Neuronal stem cell (in vitro differentiated cells): ENCODE measurements at regions not wholly inside any gene's neighbourhood (a gene's known extent, or its start where the extent isn't known, plus 50 kb on each side); places are given as distances from the start of the nearest gene placed in this dataset.

Experiments
- DNase-seq: peaks from one replicate; pipeline ENCODE4 v3.0.0-alpha.2; 2013; ENCODE audit warnings: low spot score
- H2AFZ ChIP-seq: one replicate; pipeline ENCODE4 v1.6.1; 2013; ENCODE audit warnings: mild to moderate bottlenecking, low read length, inconsistent platforms
- H2AK5ac ChIP-seq: 2 replicates; pipeline ENCODE4 v1.6.1; 2013; ENCODE audit warnings: low read depth, mild to moderate bottlenecking, inconsistent platforms, low read length, moderate library complexity, mixed read lengths
- H2BK120ac ChIP-seq: 2 replicates; pipeline ENCODE4 v1.6.1; 2013; ENCODE audit warnings: low read depth, mild to moderate bottlenecking, inconsistent platforms, low read length, moderate library complexity, mixed read lengths
- H2BK12ac ChIP-seq: one replicate; pipeline ENCODE4 v1.6.1; 2013; ENCODE audit warnings: low read length, inconsistent platforms
- H2BK15ac ChIP-seq: 2 replicates; pipeline ENCODE4 v1.6.1; 2013; ENCODE audit warnings: mild to moderate bottlenecking, low read length, inconsistent platforms, mixed read lengths
- H2BK5ac ChIP-seq: one replicate; pipeline ENCODE4 v1.6.1; 2013; ENCODE audit warnings: inconsistent platforms, mild to moderate bottlenecking, low read length, moderate library complexity
- H3K14ac ChIP-seq: one replicate; pipeline ENCODE4 v1.6.1; 2013; ENCODE audit warnings: low read length, inconsistent platforms
- H3K18ac ChIP-seq: 2 replicates; pipeline ENCODE4 v1.6.1; 2013; ENCODE audit warnings: low read length, inconsistent platforms
- H3K23ac ChIP-seq: 2 replicates; pipeline ENCODE4 v1.6.1; 2013; ENCODE audit warnings: low read depth, mild to moderate bottlenecking, mixed read lengths, low read length, inconsistent platforms; ENCODE audit not compliant: poor library complexity
- H3K27ac ChIP-seq: replicated peaks from 3 replicates; pipeline ENCODE4 v1.5.1; 2013; ENCODE audit warnings: low read length, inconsistent platforms
- H3K27me3 ChIP-seq, 3 experiments: 2 replicates each; pipeline ENCODE4 v1.6.1; 2013; ENCODE audit warnings: low read length in 3 of 3, mild to moderate bottlenecking in 2 of 3, inconsistent platforms in 1 of 3, low read depth in 1 of 3, mixed read lengths in 1 of 3, moderate library complexity in 1 of 3; ENCODE audit not compliant: control insufficient read depth in 3 of 3, insufficient read depth in 3 of 3
- H3K36me3 ChIP-seq, 2 donors: replicated peaks in 1 of 2; 2 replicates each; pipeline ENCODE4 v1.6.1; 2013; ENCODE audit warnings: low read length in 2 of 2; ENCODE audit not compliant: control insufficient read depth in 2 of 2, insufficient read depth in 2 of 2
- H3K4ac ChIP-seq: 2 replicates; pipeline ENCODE4 v1.6.1; 2013; ENCODE audit warnings: inconsistent platforms, mild to moderate bottlenecking, low read length, moderate library complexity
- H3K4me1 ChIP-seq, 2 donors: 1 replicate in 1 of 2; 2 replicates in 1 of 2; pipeline ENCODE4 v1.6.1; 2013; ENCODE audit warnings: low read length in 2 of 2, low read depth in 1 of 2; ENCODE audit not compliant: control insufficient read depth in 2 of 2, insufficient read depth in 1 of 2
- H3K4me2 ChIP-seq: one replicate; pipeline ENCODE4 v1.6.1; 2013; ENCODE audit warnings: mild to moderate bottlenecking, low read length, inconsistent platforms; ENCODE audit not compliant: insufficient read depth, poor library complexity, severe bottlenecking
- H3K4me3 ChIP-seq, 2 donors: 2 replicates each; pipeline ENCODE4 v1.5.1; 2013; ENCODE audit warnings: low read length in 2 of 2, mild to moderate bottlenecking in 2 of 2, inconsistent platforms in 1 of 2, moderate library complexity in 1 of 2
- H3K79me1 ChIP-seq: one replicate; pipeline ENCODE4 v1.6.1; 2013; ENCODE audit warnings: low read depth, mild to moderate bottlenecking, inconsistent platforms, low read length, moderate library complexity
- H3K9ac ChIP-seq: one replicate; pipeline ENCODE4 v1.6.1; 2013; ENCODE audit warnings: mild to moderate bottlenecking, low read depth, low read length, inconsistent platforms; ENCODE audit not compliant: poor library complexity
- H3K9me3 ChIP-seq, 2 donors: replicated peaks in 1 of 2; 2 replicates each; pipeline versions ENCODE3 to v1.6.1; 2013; ENCODE audit warnings: low read length in 2 of 2, mild to moderate bottlenecking in 2 of 2, inconsistent platforms in 1 of 2, low read depth in 1 of 2, mixed read lengths in 1 of 2, moderate library complexity in 1 of 2; ENCODE audit not compliant: control insufficient read depth in 2 of 2, insufficient read depth in 1 of 2
- H4K8ac ChIP-seq: one replicate; pipeline ENCODE4 v1.6.1; 2013; ENCODE audit warnings: low read depth, mild to moderate bottlenecking, inconsistent platforms, low read length, moderate library complexity
- H4K91ac ChIP-seq: one replicate; pipeline ENCODE4 v1.6.1; 2013; ENCODE audit warnings: low read length, low read depth, mild to moderate bottlenecking, inconsistent platforms; ENCODE audit not compliant: poor library complexity
- WGBS, 2 donors: extraction: QIAGEN DNeasy Blood & Tissue Kit; methylation state at CpG; one replicate each; pipeline ENCODE4 v1.1.7; 2013; ENCODE audit warnings: missing lambda C conversion rate in 2 of 2, mixed read lengths in 1 of 2; ENCODE audit not compliant: insufficient read length in 2 of 2, insufficient replicate concordance in 1 of 2; ENCODE audit errors: extremely low coverage in 2 of 2; 5-methylcytosine and 5-hydroxymethylcytosine counted together

DNA sequence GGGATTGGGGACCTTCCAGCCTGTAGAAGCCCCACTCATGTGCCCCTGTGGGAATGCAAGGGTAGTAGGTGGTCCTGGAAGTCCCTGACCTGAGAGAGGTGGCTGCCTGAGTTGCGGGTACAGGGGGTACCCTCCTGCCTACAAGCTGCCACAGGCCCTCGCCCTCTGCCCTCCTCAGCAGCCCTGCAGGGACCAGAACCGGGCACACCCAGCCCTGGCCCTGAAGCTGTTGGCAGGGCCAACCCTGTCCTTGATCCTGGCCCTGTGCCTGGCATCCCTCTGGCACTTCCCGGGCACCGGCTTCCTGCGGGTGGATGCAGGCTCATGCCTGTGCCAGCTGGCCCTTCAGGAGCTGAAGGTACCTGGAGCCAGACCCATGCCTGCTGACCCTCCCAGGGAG is 54.9 kb upstream of the ELN start:
- no peak overlapping the region for H3K9ac ChIP-seq

DNA sequence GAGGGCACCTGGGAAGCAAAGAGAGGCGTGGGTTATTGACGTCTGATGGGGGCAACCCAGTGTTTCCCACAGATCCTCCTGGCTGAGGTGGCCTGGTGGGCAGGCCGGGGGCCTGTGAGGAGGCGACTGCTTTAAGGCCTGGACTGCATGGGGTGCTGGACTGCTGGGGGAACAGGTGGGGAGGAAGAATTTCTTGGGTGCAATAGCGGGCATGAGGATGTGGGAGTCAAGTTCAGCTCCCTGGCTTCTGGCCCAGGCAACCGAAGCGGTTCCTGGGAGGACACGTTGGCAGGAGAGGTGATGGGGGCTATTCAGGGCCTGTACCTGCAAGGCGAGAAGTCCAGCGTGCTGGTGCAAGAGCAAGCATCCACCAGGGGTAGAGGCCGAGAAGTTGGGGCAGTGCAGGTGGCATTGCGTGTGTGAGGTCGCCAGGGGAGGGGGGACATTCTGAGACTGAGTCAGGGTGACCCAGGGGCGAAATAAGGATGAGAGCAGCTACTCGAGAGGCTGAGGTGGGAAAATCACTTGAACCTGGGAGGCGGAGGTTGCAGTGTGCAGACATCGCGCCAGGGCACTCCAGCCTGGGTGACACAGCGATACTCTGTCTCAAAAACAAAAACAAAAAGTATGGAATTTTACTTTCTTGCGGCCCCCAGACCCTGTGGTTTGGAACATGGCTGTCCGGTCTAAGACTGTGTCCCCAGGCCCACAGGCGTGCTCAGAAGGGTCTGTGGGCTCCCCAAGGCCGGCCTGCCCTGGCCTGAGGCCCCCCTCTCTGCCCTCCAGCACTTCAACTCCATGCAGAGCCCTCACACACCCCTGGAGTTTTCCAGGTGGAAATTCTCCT is 53.6 kb upstream of the ELN start:
- peak overlapping the region; percentile 36 for H2BK120ac ChIP-seq
- no peak overlapping the region for H3K4me2 ChIP-seq
- H2AK5ac ChIP-seq, result peak overlapping the region; percentile 51
- H4K91ac ChIP-seq, result no peak overlapping the region
- no peak overlapping the region for H3K27ac ChIP-seq
- H3K9me3 ChIP-seq, result peaks cover 0 to 3% of the 10 kb centered on the region in 2 donors
- H3K18ac ChIP-seq, result peak overlapping the region; percentile 60
- no peak overlapping the region for H3K4ac ChIP-seq
- H3K4me3 ChIP-seq, result no peak overlapping the region
- peak overlapping the region; percentile 15 for H2BK15ac ChIP-seq
- H3K23ac ChIP-seq, result no peak overlapping the region
- no peak overlapping the region for H4K8ac ChIP-seq
- no CpG with 5 or more reads among the region's 23 CpGs for WGBS, 2 donors
- no peak overlapping the region for H3K9ac ChIP-seq
- H2AFZ ChIP-seq, result peak overlapping the region; percentile 44
- peaks cover 3% of the 10 kb centered on the region for H3K79me1 ChIP-seq
- peak overlapping the region; percentile 76 for H3K14ac ChIP-seq
- H3K4me1 ChIP-seq, result no peaks in the 10 kb centered on the region
- H2BK12ac ChIP-seq, result no peak overlapping the region
- H3K27me3 ChIP-seq, result peaks cover 0 to 37% (median 0%) of the 10 kb centered on the region in 3 experiments
- H2BK5ac ChIP-seq, result no peak overlapping the region
- no peaks in the 10 kb centered on the region for H3K36me3 ChIP-seq
- DNase-seq, result no peak

More for the DNA sequence above, 54.9 kb upstream of the ELN start:
- no peaks in the 10 kb centered on the region for H3K36me3 ChIP-seq
- H4K91ac ChIP-seq, result no peak overlapping the region
- H3K18ac ChIP-seq, result peak overlapping the region; percentile 18
- no peak for DNase-seq
- H3K4me1 ChIP-seq, result no peaks in the 10 kb centered on the region
- no peak overlapping the region for H3K4me3 ChIP-seq
- H3K27me3 ChIP-seq, result peaks cover 0 to 29% (median 0%) of the 10 kb centered on the region in 3 experiments
- no peak overlapping the region for H2BK120ac ChIP-seq
- WGBS, 2 donors, result no CpG with 5 or more reads among the region's 6 CpGs
- no peak overlapping the region for H3K27ac ChIP-seq
- no peak overlapping the region for H2AK5ac ChIP-seq
- H2BK12ac ChIP-seq, result no peak overlapping the region
- H2AFZ ChIP-seq, result no peak overlapping the region
- no peak overlapping the region for H3K4me2 ChIP-seq
- no peak overlapping the region for H3K23ac ChIP-seq
- no peak overlapping the region for H3K4ac ChIP-seq
- H3K14ac ChIP-seq, result no peak overlapping the region
- peaks cover under 1% of the 10 kb centered on the region for H3K79me1 ChIP-seq
- peak overlapping the region; percentile 58 for H2BK5ac ChIP-seq
- H2BK15ac ChIP-seq, result no peak overlapping the region
- H4K8ac ChIP-seq, result no peak overlapping the region
- H3K9me3 ChIP-seq, result peaks cover 0 to 3% of the 10 kb centered on the region in 2 donors

DNA sequence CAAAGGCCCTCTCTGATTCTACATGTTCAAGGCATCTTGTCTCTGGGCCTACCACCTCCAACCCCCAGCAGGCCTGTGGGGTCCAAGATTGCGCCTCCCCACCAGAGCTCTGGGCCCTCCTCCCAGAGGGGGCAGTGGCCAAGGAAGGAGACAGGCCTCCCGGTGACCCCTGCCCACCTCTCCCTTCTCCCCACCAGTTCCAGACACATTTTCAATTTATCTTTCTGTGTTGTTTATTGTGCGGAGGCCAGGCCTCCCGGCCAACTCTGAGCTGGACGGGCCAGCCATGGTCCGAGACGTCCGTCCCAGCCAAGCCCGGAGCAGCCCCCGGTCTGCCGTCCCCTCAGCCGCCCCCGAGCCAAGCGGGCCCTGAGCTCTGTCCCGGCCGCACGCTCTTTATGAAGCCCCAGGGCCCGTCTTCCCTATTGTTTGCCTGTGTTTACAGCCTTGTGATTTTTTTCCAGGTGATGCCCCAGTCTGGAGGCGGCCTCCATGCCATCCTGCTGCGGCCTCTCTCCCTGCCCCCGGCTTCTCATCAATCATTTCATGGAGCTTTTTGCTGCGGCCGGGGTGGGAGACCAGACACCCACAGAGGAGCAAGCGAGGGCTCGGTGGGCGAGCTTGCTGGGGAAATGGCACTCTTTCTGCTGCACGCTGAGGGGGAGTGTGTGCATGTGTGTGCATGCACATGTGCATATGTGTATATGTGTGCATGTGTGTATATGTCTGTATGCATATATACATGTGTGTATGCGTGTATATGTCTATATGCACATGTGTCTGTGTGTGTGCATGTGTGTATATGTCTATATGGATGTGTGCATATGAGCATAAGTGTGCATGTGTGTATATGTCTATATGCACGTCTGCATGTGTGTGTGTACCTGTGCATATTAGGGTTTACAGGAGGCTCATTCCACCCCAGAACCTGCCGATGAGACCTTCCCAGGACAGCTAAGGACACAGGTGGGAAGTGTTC is 52.7 kb upstream of the ELN start:
- Histone ChIP-seq H2BK12ac (no peak overlapping the region), H2BK15ac (peak overlapping the region; percentile 15), H2BK5ac (no peak overlapping the region), H4K8ac (no peak overlapping the region), H3K27ac (no peak overlapping the region), H3K23ac (no peak overlapping the region), H3K79me1 (peaks cover 3% of the 10 kb centered on the region), H3K4ac (no peak overlapping the region), H3K18ac (peak overlapping the region; percentile 49), H3K4me1 (no peaks in the 10 kb centered on the region), H2AFZ (peak overlapping the region; percentile 44), H3K4me3 (no peak overlapping the region), H2BK120ac (peak overlapping the region; percentile 36), H4K91ac (no peak overlapping the region), H3K4me2 (no peak overlapping the region), H3K9me3 (peaks cover 0 to 3% of the 10 kb centered on the region in 2 donors), H2AK5ac (peak overlapping the region; percentile 51), H3K27me3 (peaks cover 0 to 37% (median 0%) of the 10 kb centered on the region in 3 experiments), H3K14ac (peak overlapping the region; percentile 25), H3K36me3 (no peaks in the 10 kb centered on the region), H3K9ac (no peak overlapping the region)
- no CpG with 5 or more reads among the region's 30 CpGs for WGBS, 2 donors
- DNase-seq, result no peak
